KMS-11 (cell line): ENCODE measurements at regions not wholly inside any gene's neighbourhood (a gene's known extent, or its start where the extent isn't known, plus 50 kb on each side); places are given as distances from the start of the nearest gene placed in this dataset.

Experiments used
- H2AFZ ChIP-seq: fragments of 200-600 bp; sonication (generic); 2 replicates; pipeline ENCODE4 v1.6.1; 2016; ENCODE audit warnings: antibody characterized with exemption, mixed run types, low read depth
- H3K27ac ChIP-seq: fragments of 200-600 bp; sonication (generic); 2 replicates; pipeline ENCODE4 v1.6.1; 2016; ENCODE audit warnings: mild to moderate bottlenecking, mixed run types
- H3K27me3 ChIP-seq: fragments of 200-600 bp; sonication (generic); 2 replicates; pipeline ENCODE4 v1.6.1; 2017; ENCODE audit warnings: mild to moderate bottlenecking, low read depth, mixed run types, moderate library complexity; ENCODE audit not compliant: insufficient read depth
- H3K36me3 ChIP-seq: fragments of 200-600 bp; sonication (generic); 2 replicates; pipeline ENCODE4 v1.6.1; 2017; ENCODE audit warnings: mild to moderate bottlenecking, mixed run types; ENCODE audit not compliant: insufficient read depth
- H3K4me1 ChIP-seq: fragments of 200-600 bp; sonication (generic); 2 replicates; pipeline ENCODE4 v1.6.1; 2016; ENCODE audit warnings: mild to moderate bottlenecking, low read depth, mixed run types; ENCODE audit not compliant: poor library complexity, severe bottlenecking
- H3K4me2 ChIP-seq: fragments of 200-600 bp; sonication (generic); 2 replicates; pipeline ENCODE4 v1.7.0; 2016; ENCODE audit warnings: mild to moderate bottlenecking, mixed run types
- H3K4me3 ChIP-seq: fragments of 200-600 bp; sonication (generic); IDR thresholded peaks from 2 replicates; pipeline ENCODE4 v1.6.1; 2017; ENCODE audit warnings: low read depth, low read length, mixed read lengths; ENCODE audit not compliant: insufficient read depth
- H3K79me2 ChIP-seq: fragments of 200-600 bp; sonication (generic); 2 replicates; pipeline ENCODE4 v1.6.1; 2016; ENCODE audit warnings: low read depth, mixed run types; ENCODE audit not compliant: insufficient read depth
- H3K9ac ChIP-seq: fragments of 200-600 bp; sonication (generic); 2 replicates; pipeline ENCODE4 v1.6.1; 2016; ENCODE audit warnings: mild to moderate bottlenecking, mixed run types
- H4K20me1 ChIP-seq: fragments of 200-600 bp; sonication (generic); 2 replicates; pipeline ENCODE4 v1.6.1; 2016; ENCODE audit warnings: mild to moderate bottlenecking, mixed run types; ENCODE audit not compliant: insufficient read depth
- TF ChIP-seq, protein P1 (sequence below): fragments of 200-600 bp; sonication (generic); conservative IDR thresholded peaks from 2 replicates; pipeline ENCODE4 v1.6.1; 2017; ENCODE audit warnings: low read depth, mild to moderate bottlenecking, antibody characterized with exemption, low read length, moderate library complexity, mixed read lengths

DNA sequence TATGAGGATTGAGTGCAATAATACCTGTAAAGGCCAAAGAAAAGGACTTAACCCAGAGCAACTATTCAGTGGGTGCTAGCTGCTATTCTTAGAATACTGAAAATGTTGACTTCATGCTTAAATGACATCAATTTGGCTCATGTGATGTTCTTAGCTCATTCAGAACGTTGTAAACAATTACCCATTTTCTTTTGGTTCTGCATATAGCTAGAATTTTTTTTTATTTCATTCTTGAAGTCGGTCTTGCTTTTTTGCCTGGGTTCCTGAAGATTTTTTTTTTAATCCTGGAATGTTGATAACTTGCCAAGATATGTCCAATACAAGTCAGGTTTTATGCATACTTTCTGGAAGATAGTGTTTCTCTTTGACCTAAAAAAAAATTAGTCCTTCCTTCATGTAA lies 772.0 kb downstream of the LTN1 start:
- Histone ChIP-seq H3K4me1 (no peaks in the 10 kb centered on the region), H2AFZ (no peak overlapping the region), H3K4me3 (no peak overlapping the region), H3K36me3 (no peaks in the 10 kb centered on the region; the same call in 1 of the 2 replicates), H3K79me2 (no peaks in the 10 kb centered on the region), H3K9ac (no peak overlapping the region), H3K4me2 (no peak overlapping the region), H3K27me3 (no peaks in the 10 kb centered on the region), H4K20me1 (no peaks in the 10 kb centered on the region), H3K27ac (no peak overlapping the region)
- TF ChIP-seq, protein P1, sequence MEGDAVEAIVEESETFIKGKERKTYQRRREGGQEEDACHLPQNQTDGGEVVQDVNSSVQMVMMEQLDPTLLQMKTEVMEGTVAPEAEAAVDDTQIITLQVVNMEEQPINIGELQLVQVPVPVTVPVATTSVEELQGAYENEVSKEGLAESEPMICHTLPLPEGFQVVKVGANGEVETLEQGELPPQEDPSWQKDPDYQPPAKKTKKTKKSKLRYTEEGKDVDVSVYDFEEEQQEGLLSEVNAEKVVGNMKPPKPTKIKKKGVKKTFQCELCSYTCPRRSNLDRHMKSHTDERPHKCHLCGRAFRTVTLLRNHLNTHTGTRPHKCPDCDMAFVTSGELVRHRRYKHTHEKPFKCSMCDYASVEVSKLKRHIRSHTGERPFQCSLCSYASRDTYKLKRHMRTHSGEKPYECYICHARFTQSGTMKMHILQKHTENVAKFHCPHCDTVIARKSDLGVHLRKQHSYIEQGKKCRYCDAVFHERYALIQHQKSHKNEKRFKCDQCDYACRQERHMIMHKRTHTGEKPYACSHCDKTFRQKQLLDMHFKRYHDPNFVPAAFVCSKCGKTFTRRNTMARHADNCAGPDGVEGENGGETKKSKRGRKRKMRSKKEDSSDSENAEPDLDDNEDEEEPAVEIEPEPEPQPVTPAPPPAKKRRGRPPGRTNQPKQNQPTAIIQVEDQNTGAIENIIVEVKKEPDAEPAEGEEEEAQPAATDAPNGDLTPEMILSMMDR: no peak

DNA sequence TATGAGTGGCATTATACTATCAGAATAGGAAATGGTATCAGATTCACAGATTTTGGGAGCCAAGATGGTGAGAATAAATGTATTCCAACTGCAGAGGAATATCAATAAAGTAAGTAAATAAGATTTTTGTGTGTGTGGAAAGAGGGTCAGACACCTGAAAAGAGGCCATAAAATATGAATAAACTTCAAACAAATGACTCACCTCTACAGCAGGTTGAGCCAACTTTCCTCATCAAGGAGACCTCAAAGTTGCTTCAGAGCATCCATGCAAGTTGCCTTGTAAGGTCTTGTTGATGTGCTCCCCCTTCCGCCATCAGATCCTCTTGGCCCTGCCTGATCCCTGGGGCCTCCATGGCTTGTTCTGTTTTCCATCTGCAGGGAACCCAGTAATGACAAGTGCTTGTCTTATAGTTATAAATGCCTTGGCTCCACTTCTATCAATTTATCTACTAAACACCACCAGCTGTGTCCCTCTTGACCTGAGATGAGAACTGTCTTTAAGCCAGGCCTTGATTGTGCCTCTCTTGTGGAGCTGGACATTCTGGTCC lies 775.6 kb downstream of the LTN1 start:
- Histone ChIP-seq H2AFZ (no peak overlapping the region), H3K79me2 (no peaks in the 10 kb centered on the region), H3K4me1 (no peaks in the 10 kb centered on the region), H3K4me2 (no peak overlapping the region), H3K27me3 (no peaks in the 10 kb centered on the region), H3K36me3 (no peaks in the 10 kb centered on the region), H3K9ac (no peak overlapping the region), H4K20me1 (no peaks in the 10 kb centered on the region), H3K4me3 (no peak overlapping the region), H3K27ac (no peak overlapping the region)
- TF ChIP-seq, protein P1: no peak

DNA sequence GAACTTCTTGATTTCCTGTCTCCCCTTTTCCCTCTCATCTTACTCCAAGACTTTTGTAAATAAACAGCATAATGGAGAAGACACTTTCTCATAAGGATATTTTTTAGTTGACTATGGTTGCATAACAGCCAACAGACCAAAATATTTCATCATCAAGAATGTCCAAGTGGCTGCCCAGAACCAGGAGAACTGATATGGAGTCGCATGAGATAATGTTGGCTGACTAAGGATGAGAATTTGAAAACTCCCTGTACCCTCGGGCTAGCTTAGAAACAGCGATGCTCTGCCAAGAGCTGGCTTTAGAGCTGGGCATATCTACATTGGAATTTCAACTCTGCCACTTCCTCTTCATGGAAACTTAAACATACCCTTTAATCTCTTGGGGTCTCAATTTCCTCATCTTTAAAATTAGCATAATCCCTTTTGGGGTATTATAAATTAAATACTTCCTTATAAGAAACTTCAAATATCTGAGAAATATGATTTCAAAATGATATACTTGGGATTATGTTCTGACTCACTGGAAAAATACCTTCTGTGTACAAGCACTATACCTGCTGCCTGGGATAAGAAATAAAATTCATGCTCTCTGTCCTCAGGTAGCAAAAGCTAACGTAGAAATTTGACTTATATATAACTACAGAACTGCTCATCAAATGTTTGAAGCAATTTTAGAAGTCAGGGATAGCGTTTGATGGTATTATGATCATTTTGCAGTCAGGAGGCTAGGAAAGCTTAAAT lies 777.3 kb downstream of the LTN1 start:
- Histone ChIP-seq H3K4me3 (no peak overlapping the region), H4K20me1 (no peaks in the 10 kb centered on the region), H3K79me2 (no peaks in the 10 kb centered on the region), H3K4me1 (no peaks in the 10 kb centered on the region), H3K27ac (no peak overlapping the region), H3K9ac (no peak overlapping the region), H2AFZ (no peak overlapping the region), H3K36me3 (no peaks in the 10 kb centered on the region), H3K4me2 (no peak overlapping the region), H3K27me3 (no peaks in the 10 kb centered on the region)
- TF ChIP-seq, protein P1: no peak

DNA sequence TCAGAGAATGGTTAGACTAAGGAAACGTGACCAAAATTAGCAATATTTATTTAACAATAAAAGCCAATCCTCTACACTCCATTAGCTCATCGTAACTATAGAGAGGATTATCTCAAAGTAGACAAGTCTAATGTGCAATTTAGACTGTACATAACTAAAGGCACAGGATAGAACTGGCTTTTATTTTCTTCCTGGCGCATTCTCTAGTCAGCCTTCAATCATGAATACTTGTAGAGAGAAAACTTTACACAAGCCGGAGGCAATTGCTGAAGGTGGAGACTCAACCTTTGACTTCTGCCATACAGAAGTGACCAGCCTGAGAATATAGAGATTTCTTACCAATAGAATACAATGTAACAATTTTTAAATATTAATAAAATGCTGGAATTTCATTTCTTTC lies 777.9 kb downstream of the LTN1 start:
- Histone ChIP-seq H3K36me3 (no peaks in the 10 kb centered on the region), H3K4me1 (no peaks in the 10 kb centered on the region), H3K4me2 (no peak overlapping the region), H3K9ac (no peak overlapping the region), H3K4me3 (no peak overlapping the region), H3K27ac (no peak overlapping the region), H3K79me2 (no peaks in the 10 kb centered on the region), H3K27me3 (no peaks in the 10 kb centered on the region), H4K20me1 (no peaks in the 10 kb centered on the region), H2AFZ (no peak overlapping the region)
- TF ChIP-seq, protein P1: no peak
